GM12801 (cell line): ENCODE measurements at regions not wholly inside any gene's neighbourhood (a gene's known extent, or its start where the extent isn't known, plus 50 kb on each side); places are given as distances from the start of the nearest gene placed in this dataset.

Source experiments
- CTCF ChIP-seq: IDR thresholded peaks from one replicate; pipeline ENCODE4 v1.5.1; 2011; ENCODE audit warnings: control low read depth; ENCODE audit not compliant: insufficient read length; ENCODE audit errors: extremely low read depth

GRCh38 chr7:50208378-50208982 lies 96.0 kb upstream of the IKZF1 start:
- TF ChIP-seq CTCF = no peak

GRCh38 chr7:50207686-50208255 lies 96.7 kb upstream of the IKZF1 start:
- no peak for TF ChIP-seq CTCF

- TF ChIP-seq CTCF = no peak
Observed at GRCh38 chr7:50207251-50207564, 97.3 kb upstream of the IKZF1 start.

GRCh38 chr7:50206453-50207250 lies 97.9 kb upstream of the IKZF1 start:
- TF ChIP-seq CTCF = no peak

GRCh38 chr7:50205011-50205410 lies 99.5 kb upstream of the IKZF1 start:
- no peak for TF ChIP-seq CTCF

- TF ChIP-seq CTCF = no peak
Observed at GRCh38 chr7:50204581-50204980, 99.9 kb upstream of the IKZF1 start.

- TF ChIP-seq CTCF = no peak
Observed at GRCh38 chr7:50203521-50203920, 101.0 kb upstream of the IKZF1 start.
